ENCODE measurements at regions not wholly inside any gene's neighbourhood (a gene's known extent, or its start where the extent isn't known, plus 50 kb on each side); places are given as distances from the start of the nearest gene placed in this dataset.

- peaks cover 3 to 10% (median 7%) of the 10 kb centered on the region in 4 donors for H3K4me1 ChIP-seq (ENCODE audit: control insufficient read depth in 4 of 4, insufficient read depth in 4 of 4, low read length in 3 of 4)
- H3K4me3 ChIP-seq (ENCODE audit: low read depth in 1 of 3, low read length in 3 of 3) = no peak overlapping the region
- TF ChIP-seq HNF4A (conservative IDR thresholded peaks at IDR 0.05) (no peak), GABPA (IDR thresholded peaks at IDR 0.05 in 1 of 2, conservative IDR thresholded peaks at IDR 0.05 in 1 of 2) (no peak), NR2F2 (IDR thresholded peaks at IDR 0.05) (no peak), ATF3 (IDR thresholded peaks at IDR 0.05) (no peak), FOXA2 (IDR thresholded peaks at IDR 0.05) (no peak), REST (IDR thresholded peaks at IDR 0.05) (no peak), FOXA1 (IDR thresholded peaks at IDR 0.05) (no peak), TAF1 (conservative IDR thresholded peaks at IDR 0.05) (no peak), CTCF (IDR thresholded peaks at IDR 0.05; ENCODE audit: low read depth, low read length, missing input control) (no peak), RXRA (IDR thresholded peaks at IDR 0.05) (no peak), EGR1 (IDR thresholded peaks at IDR 0.05; ENCODE audit: low read depth in 2 of 2) (no peak)
- DNase-seq (ENCODE audit: low spot score) = no peak
- H3K9ac ChIP-seq (ENCODE audit: low read depth in 1 of 2, low read length in 2 of 2) = no peak overlapping the region
- whole genome bisulfite sequencing = 92% methylated on average over 4 of the region's 4 CpGs
- H3K27ac ChIP-seq (ENCODE audit: low read depth in 1 of 2, low read length in 2 of 2) = no peak overlapping the region
- H3K36me3 ChIP-seq (ENCODE audit: control insufficient read depth in 4 of 4, insufficient read depth in 3 of 4, low read depth in 1 of 4, low read length in 3 of 4) = peaks cover 0 to 15% (median 3%) of the 10 kb centered on the region in 4 donors
- H3K27me3 ChIP-seq (ENCODE audit: control insufficient read depth in 4 of 4, insufficient read depth in 4 of 4, low read length in 3 of 4) = no peaks in the 10 kb centered on the region
- no peaks in the 10 kb centered on the region for H3K9me3 ChIP-seq (ENCODE audit: control insufficient read depth in 4 of 4, low read length in 3 of 4)
These were observed 205.5 kb downstream of the PHETA1 start for GRCh38 chr12:111163422-111163821.

- peaks cover 0 to 15% (median 5%) of the 10 kb centered on the region in 4 donors for H3K36me3 ChIP-seq (ENCODE audit: control insufficient read depth in 4 of 4, insufficient read depth in 3 of 4, low read depth in 1 of 4, low read length in 3 of 4)
- no peak overlapping the region for H3K9ac ChIP-seq (ENCODE audit: low read depth in 1 of 2, low read length in 2 of 2)
- no peaks in the 10 kb centered on the region for H3K27me3 ChIP-seq (ENCODE audit: control insufficient read depth in 4 of 4, insufficient read depth in 4 of 4, low read length in 3 of 4)
- H3K27ac ChIP-seq (ENCODE audit: low read depth in 1 of 2, low read length in 2 of 2) = no peak overlapping the region
- 96% methylated on average over 7 of the region's 7 CpGs for WGBS
- H3K9me3 ChIP-seq (ENCODE audit: control insufficient read depth in 4 of 4, low read length in 3 of 4) = no peaks in the 10 kb centered on the region
- H3K4me1 ChIP-seq (ENCODE audit: control insufficient read depth in 4 of 4, insufficient read depth in 4 of 4, low read length in 3 of 4) = peaks cover 2 to 8% (median 6%) of the 10 kb centered on the region in 4 donors
- no peak for DNase-seq (ENCODE audit: low spot score)
- H3K4me3 ChIP-seq (ENCODE audit: low read depth in 1 of 3, low read length in 3 of 3) = no peak overlapping the region
- TF ChIP-seq ZBTB33 (IDR thresholded peaks at IDR 0.05) (no peak), TAF1 (conservative IDR thresholded peaks at IDR 0.05) (no peak), YY1 (IDR thresholded peaks at IDR 0.05) (no peak), NR2F2 (IDR thresholded peaks at IDR 0.05) (no peak), RXRA (IDR thresholded peaks at IDR 0.05) (no peak), REST (IDR thresholded peaks at IDR 0.05) (no peak), GABPA (IDR thresholded peaks at IDR 0.05 in 1 of 2, conservative IDR thresholded peaks at IDR 0.05 in 1 of 2) (no peak), EGR1 (IDR thresholded peaks at IDR 0.05; ENCODE audit: low read depth in 2 of 2) (no peak), CTCF (IDR thresholded peaks at IDR 0.05; ENCODE audit: low read depth, low read length, missing input control) (no peak), SP1 (IDR thresholded peaks at IDR 0.05) (no peak), ATF3 (IDR thresholded peaks at IDR 0.05) (no peak), FOXA2 (IDR thresholded peaks at IDR 0.05) (no peak), JUND (IDR thresholded peaks at IDR 0.05) (no peak), HNF4G (IDR thresholded peaks at IDR 0.05) (no peak), MAX (IDR thresholded peaks at IDR 0.05) (no peak), FOXA1 (IDR thresholded peaks at IDR 0.05) (no peak)
These were observed 207.0 kb downstream of the PHETA1 start for GRCh38 chr12:111161898-111162297.
